Astrocyte of the spinal cord (primary cell): ENCODE measurements at regions not wholly inside any gene's neighbourhood (a gene's known extent, or its start where the extent isn't known, plus 50 kb on each side); places are given as distances from the start of the nearest gene placed in this dataset.
A peak's percentile ranks its signal among the peaks of the same experiment; 100 is the strongest.

Experiments
- DNase-seq: peaks from one replicate; pipeline ENCODE4 v3.0.0; 2011; ENCODE audit warnings: low read depth, low spot score
- H3K4me3 ChIP-seq: 2 replicates; pipeline ENCODE4 v1.5.1; 2011; ENCODE audit warnings: low read depth, mild to moderate bottlenecking, low read length, moderate library complexity
- CTCF ChIP-seq: IDR thresholded peaks from 2 replicates; pipeline ENCODE4 v1.5.1; 2012; ENCODE audit warnings: low read depth, mild to moderate bottlenecking, low read length, inconsistent platforms
- in situ Hi-C: cut with HindIII; loops from 2 replicates; pipeline ENCODE4 v1.10.0; 2017; ENCODE audit warnings: low sequenced_read_pairs

GRCh38 chr6:10054672-10055071 is 360.2 kb downstream of the TFAP2A start:
- in situ Hi-C loops: no loop called here
- TF ChIP-seq CTCF: no peak
- no peak for DNase-seq
- no peak overlapping the region for H3K4me3 ChIP-seq

- DNase-seq: no peak
- TF ChIP-seq CTCF: no peak
- in situ Hi-C loops: no loop called here
- H3K4me3 ChIP-seq: no peak overlapping the region
These were observed 363.6 kb downstream of the TFAP2A start for GRCh38 chr6:10051283-10051682.

- no peak for TF ChIP-seq CTCF
- in situ Hi-C loops: no loop called here
- no peak for DNase-seq
- H3K4me3 ChIP-seq: no peak overlapping the region
These were observed 366.2 kb downstream of the TFAP2A start for GRCh38 chr6:10048370-10049297.

- in situ Hi-C loops: no loop called here
- no peak for TF ChIP-seq CTCF
- H3K4me3 ChIP-seq: no peak overlapping the region
- no peak for DNase-seq
These were observed 372.6 kb downstream of the TFAP2A start for GRCh38 chr6:10042280-10042679.

GRCh38 chr6:10033223-10033829 is 381.5 kb downstream of the TFAP2A start:
- TF ChIP-seq CTCF: no peak
- DNase-seq: peak; percentile 1
- in situ Hi-C loops: no loop called here
- H3K4me3 ChIP-seq: no peak overlapping the region

GRCh38 chr6:10031617-10032016 is 383.3 kb downstream of the TFAP2A start:
- no peak for DNase-seq
- in situ Hi-C loops: no loop called here
- TF ChIP-seq CTCF: no peak
- no peak overlapping the region for H3K4me3 ChIP-seq
